ENCODE measurements at regions not wholly inside any gene's neighbourhood (a gene's known extent, or its start where the extent isn't known, plus 50 kb on each side); places are given as distances from the start of the nearest gene placed in this dataset.

DNA sequence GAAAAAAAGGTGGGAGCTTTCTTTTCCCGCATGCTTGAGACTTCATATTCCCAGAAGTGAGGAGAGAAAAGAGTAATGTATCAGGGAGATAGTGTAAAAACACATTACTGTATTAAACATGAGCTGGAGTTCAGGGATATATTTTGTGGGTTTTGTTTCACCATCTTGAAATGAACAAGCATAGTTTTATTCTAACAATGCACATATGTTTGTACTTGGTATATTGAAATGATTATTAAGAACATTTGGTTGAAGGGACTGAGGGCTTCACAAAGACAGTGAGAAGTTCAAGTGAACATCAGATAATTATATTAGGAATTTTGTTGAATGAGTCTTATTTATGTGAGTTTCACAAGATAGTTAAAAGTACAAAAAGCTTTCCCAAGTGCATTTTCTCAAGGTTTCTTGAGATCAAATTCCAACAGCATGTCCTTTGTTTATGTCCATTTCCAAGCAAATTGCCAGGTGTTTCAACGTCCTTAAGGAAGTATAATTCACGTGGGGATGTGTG lies 368.8 kb downstream of the ANKRD50 start:
- TF ChIP-seq, protein P1, sequence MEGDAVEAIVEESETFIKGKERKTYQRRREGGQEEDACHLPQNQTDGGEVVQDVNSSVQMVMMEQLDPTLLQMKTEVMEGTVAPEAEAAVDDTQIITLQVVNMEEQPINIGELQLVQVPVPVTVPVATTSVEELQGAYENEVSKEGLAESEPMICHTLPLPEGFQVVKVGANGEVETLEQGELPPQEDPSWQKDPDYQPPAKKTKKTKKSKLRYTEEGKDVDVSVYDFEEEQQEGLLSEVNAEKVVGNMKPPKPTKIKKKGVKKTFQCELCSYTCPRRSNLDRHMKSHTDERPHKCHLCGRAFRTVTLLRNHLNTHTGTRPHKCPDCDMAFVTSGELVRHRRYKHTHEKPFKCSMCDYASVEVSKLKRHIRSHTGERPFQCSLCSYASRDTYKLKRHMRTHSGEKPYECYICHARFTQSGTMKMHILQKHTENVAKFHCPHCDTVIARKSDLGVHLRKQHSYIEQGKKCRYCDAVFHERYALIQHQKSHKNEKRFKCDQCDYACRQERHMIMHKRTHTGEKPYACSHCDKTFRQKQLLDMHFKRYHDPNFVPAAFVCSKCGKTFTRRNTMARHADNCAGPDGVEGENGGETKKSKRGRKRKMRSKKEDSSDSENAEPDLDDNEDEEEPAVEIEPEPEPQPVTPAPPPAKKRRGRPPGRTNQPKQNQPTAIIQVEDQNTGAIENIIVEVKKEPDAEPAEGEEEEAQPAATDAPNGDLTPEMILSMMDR (IDR thresholded peaks at IDR 0.05; ENCODE audit: low read length), result no peak
- no peak for TF ChIP-seq EZH2 (IDR thresholded peaks at IDR 0.05; ENCODE audit: borderline replicate concordance, low read length)
